HK-2 (cell line): ENCODE measurements at regions not wholly inside any gene's neighbourhood (a gene's known extent, or its start where the extent isn't known, plus 50 kb on each side); places are given as distances from the start of the nearest gene placed in this dataset.

Source experiments
- DNase-seq: peaks from one replicate; pipeline ENCODE4 v3.0.0-alpha.2; 2018; ENCODE audit not compliant: unreplicated experiment

DNA sequence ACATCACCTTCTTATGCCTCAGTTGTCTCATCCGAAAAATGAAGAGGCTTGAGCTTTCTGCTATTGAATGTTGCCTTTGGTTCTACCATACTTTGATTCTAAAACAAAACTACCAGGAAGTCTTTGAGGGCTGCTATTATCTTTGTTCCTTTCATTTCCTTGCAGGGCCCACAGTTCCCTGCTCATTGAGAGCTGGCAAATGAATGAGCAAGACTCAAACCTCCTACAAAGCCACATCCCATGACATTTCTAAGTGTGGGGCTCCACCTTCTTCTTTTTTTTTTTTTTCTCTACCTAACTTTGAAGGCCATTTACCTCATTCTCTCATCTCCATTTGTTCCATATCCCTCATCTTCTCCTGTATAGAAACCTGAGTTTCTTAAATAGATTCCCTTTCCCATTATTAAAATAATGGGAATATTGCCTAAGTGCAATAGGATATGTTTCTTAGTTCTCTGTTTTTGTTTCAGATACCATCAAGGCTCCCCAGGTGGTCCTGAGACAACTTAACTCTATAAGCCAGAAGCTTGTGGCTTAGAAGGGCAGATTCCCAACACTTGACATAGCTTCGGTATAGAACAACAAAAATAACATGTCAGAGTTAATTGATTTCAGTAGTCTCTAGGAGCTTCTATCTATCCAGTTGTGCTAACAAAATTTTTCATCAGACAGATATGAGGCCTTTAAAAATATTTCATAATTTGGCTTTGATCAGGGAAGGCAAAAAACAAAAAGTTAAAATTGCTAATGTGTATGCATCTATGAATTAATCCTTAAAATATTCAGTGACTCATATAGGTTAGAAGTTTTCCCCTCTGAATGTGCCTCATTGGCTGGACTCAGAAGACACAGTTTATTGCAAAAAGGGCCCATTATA lies 951.6 kb downstream of the TUSC7 start:
- no peak for DNase-seq

DNA sequence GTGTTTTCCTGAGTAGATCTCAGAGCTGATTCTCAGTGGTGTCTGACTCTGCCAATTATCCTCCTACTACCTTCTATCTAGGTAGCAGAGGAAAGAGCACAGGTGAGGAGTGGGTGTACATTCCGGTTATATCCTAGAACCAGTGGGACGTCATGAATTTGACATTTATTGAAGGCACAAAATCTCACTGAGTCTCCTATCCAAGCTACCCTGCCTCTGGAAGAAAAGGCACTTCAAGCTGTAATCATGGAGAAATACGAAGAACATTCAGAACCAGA lies 952.2 kb downstream of the TUSC7 start:
- DNase-seq: no peak

DNA sequence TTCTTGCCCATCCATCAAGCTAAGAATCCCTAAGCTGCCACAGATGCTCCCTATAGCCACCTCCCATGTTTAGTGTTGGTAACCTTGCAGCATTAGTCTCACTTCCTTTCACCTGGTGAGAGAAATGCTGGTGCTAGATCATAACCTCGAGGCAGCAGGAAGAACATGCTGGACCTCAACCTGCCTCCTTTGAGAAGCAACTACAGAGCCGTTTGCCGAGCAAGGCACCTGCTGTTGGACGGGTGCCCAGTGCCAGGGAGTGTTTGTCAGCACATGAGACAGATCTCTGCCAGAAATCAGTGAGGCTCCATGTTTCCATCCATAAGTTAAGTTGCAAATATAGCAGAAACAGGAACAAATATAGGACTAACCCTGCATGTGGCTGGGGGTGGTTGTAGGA lies 955.7 kb downstream of the TUSC7 start:
- no peak for DNase-seq

DNA sequence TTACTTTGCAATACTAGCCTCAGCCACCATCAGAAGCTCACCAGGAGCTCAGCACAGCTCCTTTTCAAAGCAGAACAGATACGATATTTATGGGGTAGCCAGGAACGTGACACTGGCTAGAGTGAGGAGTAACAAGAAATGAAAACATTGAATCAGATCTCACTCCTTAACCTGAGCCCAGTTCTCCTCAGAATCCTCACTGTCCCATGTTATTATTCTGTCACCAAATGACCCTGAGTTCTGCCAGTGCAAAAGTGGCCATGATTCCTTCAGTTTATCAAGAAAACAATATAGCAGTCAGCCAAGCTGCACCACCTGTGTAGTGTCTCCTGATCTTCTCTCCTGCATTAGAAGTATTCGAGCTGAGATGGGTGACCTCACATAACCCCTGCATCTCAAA lies 956.7 kb downstream of the TUSC7 start:
- DNase-seq: no peak

DNA sequence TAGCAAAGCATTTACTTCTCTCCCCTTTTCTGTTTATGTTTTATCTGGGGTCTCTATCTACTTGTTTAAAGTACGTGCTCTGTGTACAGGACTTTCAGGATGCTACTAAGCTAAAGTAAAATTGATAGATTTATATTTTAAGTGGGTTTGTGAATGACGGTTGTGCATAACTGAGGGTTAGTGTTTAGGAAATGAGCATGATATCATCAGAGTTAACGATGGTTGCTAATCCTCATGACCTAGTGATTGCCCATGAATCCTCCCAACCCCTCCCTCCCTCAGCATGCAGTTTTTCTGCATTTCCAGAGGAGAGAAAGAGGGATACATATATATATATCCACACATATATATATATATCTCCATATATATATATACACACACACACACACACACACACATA lies 957.2 kb downstream of the TUSC7 start:
- DNase-seq: no peak

DNA sequence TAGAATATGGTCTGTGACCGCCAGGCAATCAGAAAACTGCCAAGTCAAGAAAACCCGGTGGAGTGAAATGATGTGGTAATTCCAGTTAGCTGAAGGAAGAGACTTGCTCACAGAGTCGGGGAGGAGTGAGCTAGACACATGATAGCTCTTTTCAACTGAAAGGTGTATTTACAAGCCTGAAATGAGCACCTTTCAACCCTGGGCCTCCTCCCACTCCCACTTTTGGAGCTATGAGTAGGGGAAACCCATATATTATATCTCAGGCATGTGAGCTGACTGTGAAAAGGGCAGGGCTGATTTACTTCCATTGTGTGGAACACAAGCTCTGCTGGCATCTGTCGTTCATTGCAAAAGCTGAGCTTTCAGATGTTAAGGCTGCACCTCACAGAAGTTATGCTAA lies 960.2 kb downstream of the TUSC7 start:
- DNase-seq: no peak

DNA sequence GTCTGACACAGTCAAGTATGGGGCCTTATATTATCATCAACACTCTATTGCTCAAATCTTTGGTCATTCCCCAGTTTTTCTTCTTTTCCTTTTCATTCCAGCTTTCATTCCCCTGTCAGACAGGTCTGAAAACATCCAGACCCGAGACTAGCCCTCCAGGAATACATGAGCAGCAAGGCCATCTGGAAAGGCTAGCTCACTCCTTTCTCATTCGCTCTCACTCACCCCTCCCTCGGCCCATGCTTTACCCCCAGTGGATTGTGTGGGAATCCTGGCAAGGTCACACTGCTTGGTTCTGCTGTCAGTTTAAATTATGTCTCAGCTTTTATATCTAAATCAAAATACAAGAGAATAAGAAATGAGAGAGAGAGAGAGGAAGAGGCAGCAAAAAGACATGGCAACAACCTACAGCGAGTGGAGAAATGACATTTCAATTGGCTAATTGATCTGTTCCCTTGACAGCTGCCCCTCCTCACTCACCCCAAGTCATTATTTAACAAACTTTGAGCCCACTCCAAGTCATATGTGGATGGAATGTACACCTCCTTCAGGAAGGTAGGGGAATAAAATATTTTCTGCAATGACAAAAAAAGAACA lies 962.2 kb downstream of the TUSC7 start:
- DNase-seq: no peak

DNA sequence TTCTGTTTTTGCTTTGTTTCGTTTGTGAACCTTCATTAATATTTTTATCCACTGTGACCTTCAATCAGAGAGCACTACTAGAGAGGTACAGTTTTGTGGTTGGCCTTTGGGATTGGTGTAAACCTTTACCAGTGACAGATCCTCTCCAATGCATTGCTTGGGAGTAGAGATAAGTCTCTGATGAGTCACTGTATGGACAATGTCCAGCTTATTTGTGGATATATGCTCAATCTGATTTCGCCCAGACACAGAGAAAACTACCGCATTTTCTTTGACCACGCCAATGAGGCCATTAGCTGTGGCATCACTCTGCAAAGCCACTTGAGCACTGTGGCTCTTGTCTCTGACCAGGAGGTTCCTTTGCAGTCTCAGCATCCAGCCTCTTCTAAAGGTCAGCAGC lies 964.7 kb downstream of the TUSC7 start:
- no peak for DNase-seq

DNA sequence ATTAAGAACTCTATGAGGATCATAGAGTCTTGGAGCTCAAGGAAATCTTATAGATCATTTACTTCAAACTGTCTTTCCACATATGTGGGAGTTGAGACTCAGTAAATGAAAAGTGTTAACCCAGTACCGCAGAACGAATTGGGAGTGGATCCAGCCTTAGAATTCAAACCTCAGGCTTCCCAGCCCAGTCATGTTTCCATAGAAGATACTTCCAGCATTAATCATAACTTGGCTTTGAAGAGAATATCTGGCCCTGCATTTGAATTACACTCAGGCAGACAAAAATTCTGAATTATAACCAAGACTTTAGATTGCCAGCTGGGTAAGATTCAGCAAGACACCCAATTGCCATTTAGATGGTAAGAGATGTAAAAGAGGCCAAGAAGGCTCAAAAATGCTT lies 972.0 kb downstream of the TUSC7 start:
- DNase-seq: no peak

DNA sequence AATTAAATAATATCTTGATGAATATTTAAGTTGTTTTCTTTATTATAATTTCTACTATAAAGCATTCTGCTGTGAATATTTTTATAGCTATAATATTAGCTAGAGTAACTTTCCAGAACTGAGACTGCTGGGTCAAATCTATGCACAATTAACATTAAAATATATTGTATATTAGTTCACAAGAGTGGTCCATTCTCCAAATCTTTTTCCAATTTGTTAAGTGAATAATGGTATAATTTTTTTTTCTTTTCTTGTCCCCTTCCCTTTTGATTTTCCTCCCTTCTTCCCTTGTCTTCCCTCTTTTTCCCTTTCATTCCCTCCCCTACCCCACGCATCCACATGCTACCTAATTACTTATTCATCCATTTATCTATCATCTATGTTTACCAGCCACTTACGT lies 977.5 kb downstream of the TUSC7 start:
- no peak for DNase-seq

DNA sequence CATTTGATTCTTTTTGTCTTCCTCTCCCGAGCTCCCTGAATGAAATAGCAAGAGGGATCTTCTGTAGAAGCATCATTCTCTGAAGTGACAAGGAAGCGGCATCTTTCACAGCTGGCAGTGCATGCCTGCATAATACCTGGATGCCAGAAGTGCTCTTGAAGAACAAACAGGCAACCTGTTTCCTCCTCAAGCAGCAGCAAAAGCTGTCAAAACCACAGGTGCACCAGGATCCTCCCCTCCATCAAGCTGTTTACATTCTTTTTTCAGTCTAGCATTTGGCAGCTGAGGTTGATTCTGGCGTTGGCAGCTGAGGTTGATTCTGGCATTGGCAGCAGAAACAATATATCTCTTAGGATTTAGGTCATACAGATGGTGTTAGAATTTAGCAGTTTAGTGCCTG lies 979.0 kb downstream of the TUSC7 start:
- DNase-seq: no peak

DNA sequence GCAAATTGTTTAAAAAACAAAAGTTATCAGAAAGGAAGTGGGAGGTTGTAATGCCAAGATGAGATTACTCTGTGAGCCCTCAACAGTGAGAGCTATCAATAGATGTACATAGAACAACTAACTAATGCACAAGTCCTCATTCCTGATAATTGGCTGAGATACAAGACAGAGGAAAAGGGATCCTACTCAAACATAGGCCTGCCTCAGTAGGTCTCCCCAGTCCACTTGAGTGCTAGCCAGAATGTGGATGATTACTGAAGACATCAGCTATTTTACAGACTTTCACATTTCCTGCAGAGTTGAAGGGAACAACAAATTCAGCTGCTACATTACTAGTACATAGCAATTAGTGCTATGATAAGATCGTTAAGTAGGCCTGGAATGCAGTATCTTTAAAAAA lies 981.9 kb downstream of the TUSC7 start:
- DNase-seq: no peak

DNA sequence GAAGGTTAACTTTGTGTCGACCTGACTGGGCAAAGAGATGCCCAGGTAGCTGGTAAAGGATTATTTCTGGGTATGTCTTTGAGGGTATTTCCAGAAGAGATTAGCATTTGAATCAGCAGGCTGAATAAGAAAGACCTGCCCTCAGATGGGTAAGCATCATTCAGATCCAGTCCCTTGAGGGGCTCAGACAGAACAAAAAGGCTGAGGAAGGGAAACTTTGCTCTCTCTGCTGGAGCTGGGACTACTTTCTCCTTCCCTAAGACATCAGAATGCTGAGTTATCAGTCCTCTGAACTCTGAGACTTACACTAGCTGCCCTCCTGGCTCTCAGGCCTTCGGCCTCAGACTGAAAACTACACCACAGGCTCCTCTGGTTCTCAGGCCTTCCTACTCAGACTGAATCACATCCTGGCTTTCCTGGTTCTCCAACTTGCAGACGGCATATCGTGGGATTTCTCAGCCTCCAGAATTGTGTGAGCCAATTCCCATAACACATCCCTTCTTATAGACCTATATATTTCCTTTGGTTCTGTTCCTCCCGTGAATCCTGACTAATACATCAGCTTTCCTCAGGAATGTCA lies 982.9 kb downstream of the TUSC7 start:
- DNase-seq: no peak

DNA sequence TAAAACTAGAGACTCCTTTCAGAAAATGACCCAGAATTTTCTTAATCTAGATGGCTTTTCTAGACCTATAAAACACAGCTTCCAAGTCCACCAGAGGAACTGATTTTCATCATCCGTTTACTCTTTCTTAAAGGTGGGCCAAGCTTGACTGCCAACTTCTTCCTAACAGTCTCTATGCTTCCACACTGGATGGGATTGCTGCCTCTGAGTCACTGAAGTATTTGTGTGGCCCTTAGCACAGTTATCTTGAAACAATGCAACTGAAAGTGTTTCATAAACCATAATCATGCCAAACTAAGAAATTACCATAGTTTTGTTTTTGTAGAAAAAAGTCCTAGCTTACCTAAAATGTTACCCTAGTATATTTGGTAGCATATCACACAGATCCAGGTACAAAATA lies 985.7 kb downstream of the TUSC7 start:
- DNase-seq: no peak

DNA sequence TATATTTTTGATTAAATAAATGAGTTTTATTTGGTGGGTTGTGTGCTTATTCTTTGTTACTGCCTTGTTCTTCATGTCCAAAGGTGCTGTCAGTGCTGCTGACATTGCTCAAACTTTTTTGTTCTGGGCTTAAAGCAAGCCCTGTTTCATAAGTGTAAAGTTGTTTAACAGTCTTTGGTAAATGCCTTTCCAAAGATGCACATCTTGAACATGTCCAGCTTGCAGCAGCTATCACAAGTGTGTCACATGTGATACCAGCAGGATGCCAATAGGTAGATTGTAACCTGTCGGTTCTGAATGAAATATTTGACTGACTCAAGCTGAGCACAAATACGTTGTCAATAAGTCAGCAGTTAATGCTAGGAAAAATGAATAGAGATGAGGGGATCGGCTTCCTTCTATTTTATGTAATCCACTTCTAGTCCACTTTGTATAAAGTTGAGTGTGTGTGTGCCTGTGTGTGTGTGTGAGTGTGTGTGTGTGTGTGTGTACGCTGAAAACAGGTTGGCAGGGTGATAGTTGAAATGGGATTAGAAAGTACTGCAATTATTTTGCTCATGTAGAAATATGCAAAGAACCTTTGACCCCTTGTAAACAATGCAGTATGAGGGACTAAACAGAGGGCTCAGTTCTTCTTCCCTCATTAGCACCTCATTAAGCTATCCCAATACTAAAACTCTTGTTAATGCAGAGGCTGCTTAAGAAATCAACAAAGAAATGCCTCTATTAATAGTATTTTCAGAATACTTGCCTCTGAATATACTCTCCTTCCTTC lies 986.5 kb downstream of the TUSC7 start:
- no peak for DNase-seq

DNA sequence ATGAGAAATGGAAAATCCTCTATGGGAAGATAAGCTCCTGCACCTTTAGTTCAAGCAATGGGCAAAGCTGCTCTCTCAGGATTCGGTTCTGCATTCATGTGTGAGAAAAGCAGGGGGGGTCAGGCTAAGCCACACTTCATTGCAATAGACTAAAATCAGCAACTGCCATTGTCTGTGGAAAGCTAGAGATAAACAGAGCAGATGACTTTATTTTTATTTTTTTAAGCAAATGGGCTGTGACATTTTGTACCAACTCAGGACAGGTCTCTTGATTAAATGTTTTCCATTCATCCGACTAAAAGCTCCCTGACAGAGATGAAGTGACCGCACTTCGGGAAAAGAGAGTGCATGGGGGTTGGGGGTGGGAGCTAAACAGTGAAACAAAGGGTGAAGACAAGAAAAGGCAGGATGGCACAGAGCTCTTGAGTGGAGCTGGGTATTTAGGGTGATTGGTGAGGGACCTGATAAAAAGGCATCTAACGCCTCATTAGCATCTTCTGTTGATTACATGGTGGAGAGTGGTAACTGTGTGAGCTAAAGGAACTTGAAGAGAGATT lies 987.4 kb downstream of the TUSC7 start:
- no peak for DNase-seq

DNA sequence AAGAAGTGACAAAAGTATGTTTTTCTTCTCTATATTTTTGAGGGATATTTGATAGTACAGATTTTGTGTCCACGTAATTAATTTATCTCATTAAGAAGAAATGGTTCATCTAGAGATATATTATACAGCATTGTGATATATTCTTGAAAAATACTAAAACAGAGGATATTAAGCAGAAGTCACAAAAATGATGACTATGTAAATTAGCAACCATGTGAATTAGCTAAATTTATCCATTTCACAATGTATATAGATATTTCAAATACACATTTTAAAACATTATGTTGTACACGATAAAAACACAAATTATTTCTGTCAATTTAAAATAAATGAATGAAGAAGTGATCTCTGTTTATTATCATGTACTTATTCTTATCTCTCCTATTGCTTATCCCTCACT lies 989.5 kb downstream of the TUSC7 start:
- DNase-seq: no peak

DNA sequence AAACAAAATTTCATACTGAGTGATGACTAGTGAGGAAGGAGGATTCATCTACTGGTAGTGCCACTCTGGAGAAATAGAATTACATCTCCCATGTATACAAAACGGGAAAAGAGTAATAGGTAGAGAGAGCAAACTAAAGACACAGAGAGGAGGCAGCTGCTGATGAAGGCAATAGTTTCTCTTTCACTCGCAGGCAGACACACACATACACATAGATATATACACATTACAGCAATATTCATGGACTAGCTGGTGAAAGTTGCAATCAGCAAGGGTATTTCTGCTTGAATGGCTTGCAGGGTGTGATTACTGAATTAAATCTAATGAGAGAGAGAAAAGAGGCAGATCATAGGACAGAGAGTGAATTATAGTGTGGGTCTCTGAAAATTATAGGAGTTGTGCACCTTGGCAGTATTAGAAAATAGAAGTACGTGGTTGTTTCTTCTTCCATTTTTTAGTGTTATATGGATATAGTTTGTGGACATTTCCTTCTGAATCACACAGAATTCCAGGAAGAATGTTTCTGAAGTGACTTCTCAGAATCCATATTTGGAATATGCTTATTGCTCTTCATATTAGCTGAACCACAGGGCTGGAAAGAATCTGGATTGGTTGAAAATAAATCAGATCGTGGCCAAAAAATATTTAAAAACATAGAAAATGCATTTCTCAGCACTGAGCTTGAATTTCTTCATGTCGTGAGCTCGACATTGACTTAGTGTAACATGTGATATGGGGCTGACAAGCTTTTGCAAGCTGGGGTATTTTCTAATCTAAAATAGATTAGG lies 991.2 kb downstream of the TUSC7 start:
- DNase-seq: no peak

DNA sequence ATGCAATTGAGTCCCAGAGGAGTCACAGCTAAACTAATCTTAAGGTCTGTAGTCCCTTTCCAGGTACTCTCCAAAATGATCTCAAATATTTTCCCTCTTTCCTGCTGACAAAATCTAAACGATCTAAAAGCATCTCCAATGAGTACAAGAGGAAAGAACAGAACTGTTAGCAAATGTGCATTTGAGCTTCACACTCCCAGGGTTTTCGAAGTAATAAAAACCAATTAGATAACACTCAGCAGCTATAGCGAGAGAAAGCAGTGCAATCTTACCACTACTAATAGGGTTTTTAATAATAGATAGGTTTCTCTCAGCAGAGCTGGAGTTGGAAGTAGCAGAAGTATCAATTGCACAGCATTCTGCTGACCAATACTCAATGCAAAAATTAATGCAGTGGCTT lies 995.4 kb downstream of the TUSC7 start:
- no peak for DNase-seq

DNA sequence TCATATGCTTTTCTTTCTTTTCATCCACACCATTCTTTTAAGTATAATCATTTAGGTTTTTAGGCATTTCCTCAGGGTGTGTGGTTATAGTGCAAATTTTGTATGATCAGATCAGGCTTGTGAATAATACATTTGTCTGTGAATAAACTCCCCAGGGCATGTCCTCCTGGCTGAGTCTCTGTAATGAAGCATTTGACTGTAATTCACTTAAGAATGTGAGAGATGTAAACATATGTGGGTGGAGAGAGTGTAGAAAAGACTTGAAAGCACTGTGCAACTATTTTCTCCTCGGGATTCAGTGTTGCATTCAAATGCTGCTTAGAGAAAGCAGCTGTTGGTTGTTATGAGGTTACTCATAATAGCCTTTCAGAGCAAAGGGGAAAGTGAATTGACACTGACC lies 996.5 kb downstream of the TUSC7 start:
- no peak for DNase-seq

DNA sequence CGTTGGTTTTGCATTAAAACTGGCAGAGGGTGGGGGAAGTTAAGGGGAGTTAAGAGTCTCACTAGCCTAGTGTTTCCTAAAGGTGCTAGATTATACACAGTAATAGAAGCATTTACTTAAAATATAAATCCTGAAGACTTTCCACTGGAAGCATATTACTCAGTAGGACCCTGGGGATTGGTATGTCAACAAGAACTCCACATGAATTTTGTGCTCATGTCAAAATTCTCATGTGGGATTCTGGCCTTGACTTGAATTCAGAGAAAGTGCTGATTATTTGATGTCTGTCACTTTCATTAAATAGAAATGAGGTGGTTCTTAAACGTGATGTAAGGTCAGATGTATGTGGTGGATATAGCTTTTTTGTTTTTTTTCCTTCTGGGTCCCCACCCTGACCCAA lies 997.2 kb downstream of the TUSC7 start:
- no peak for DNase-seq

DNA sequence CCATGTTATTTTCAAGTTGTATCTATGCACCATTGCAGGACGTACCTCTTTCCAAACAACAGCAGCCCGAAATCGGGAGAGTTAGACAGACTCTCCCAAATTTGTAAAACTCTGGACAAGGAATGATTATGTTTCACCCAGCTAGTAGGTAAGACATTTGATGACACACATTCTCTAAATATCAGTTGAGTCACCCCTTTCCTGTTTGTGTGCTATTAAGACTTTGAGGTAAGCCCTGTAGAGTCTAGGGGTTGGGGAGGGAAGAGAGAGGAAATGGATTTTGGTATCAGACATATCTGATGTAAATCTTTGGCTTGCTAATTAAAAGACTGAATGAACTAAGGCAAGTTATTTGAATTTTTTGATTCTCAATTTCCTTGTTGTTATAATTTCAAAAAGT lies 999.0 kb downstream of the TUSC7 start:
- no peak for DNase-seq
